Ascending aorta (tissue), 2 donors: ENCODE measurements at regions not wholly inside any gene's neighbourhood (a gene's known extent, or its start where the extent isn't known, plus 50 kb on each side); places are given as distances from the start of the nearest gene placed in this dataset.

Source experiments
- DNase-seq, 2 donors: peaks; one replicate each; pipeline ENCODE4 v3.0.0-alpha.2; 2019; ENCODE audit warnings: low spot score in 2 of 2
- H3K27ac ChIP-seq, 2 donors: fragments of 200-600 bp; sonication (generic); one replicate each; pipeline ENCODE4 v1.5.1; 2016 to 2017; ENCODE audit warnings: mild to moderate bottlenecking in 1 of 2
- H3K27me3 ChIP-seq: fragments of 200-600 bp; sonication (generic); one replicate; pipeline ENCODE4 v1.5.1; 2017
- H3K36me3 ChIP-seq, 2 donors: fragments of 200-600 bp; sonication (generic); one replicate each; pipeline ENCODE4 v1.5.1; 2016
- H3K4me1 ChIP-seq, 2 donors: fragments of 200-600 bp; sonication (generic); one replicate each; pipeline ENCODE4 v1.5.1; 2016 to 2017; ENCODE audit warnings: mild to moderate bottlenecking in 1 of 2
- H3K4me3 ChIP-seq, 2 donors: fragments of 200-600 bp; sonication (generic); one replicate each; pipeline ENCODE4 v1.5.1; 2016 to 2017; ENCODE audit warnings: mild to moderate bottlenecking in 1 of 2
- H3K9me3 ChIP-seq, 2 donors: fragments of 200-600 bp; sonication (generic); one replicate each; pipeline ENCODE4 v1.5.1; 2016
- intact Hi-C: fragments of 100-400 bp; cut with DNase I; formaldehyde crosslinking; loops from one replicate; pipeline ENCODE4 v1.15.1; 2023
- TF ChIP-seq, protein P1 (sequence below), 3 experiments: fragments of 200-600 bp in 2 of 3; fragments of 450-650 bp in 1 of 3; sonication (generic) in 2 of 3; IDR thresholded peaks; one replicate each; pipeline ENCODE4 v1.5.1; 2016 to 2019; ENCODE audit warnings: antibody characterized with exemption in 3 of 3, mild to moderate bottlenecking in 1 of 3, moderate library complexity in 1 of 3

DNA sequence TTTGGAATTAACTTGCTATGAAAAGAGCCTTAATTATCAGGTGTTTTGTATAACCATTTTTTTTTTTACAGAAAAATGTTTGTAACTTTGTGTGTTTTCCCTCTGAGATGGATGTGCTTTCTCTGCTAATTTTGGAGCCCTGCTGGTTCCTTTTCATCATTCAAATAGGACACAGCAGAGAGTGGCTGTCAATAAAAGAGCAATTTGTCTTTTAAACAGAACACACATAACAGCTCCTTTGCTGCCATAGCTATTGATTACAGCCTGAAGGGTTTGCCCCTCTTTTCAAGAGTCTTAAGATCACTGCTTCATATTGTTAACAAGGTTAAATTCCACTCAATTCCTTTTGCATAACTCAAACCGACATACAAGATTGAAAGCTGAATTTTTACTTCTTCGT lies 187.2 kb upstream of the MBL2 start:
- Histone ChIP-seq H3K27ac (no peak overlapping the region), H3K4me1 (no peaks in the 10 kb centered on the region), H3K27me3 (no peaks in the 10 kb centered on the region), H3K9me3 (no peaks in the 10 kb centered on the region), H3K4me3 (no peak overlapping the region), H3K36me3 (no peaks in the 10 kb centered on the region)
- intact Hi-C loops = no loop called here
- DNase-seq = no peak
- TF ChIP-seq, protein P1, sequence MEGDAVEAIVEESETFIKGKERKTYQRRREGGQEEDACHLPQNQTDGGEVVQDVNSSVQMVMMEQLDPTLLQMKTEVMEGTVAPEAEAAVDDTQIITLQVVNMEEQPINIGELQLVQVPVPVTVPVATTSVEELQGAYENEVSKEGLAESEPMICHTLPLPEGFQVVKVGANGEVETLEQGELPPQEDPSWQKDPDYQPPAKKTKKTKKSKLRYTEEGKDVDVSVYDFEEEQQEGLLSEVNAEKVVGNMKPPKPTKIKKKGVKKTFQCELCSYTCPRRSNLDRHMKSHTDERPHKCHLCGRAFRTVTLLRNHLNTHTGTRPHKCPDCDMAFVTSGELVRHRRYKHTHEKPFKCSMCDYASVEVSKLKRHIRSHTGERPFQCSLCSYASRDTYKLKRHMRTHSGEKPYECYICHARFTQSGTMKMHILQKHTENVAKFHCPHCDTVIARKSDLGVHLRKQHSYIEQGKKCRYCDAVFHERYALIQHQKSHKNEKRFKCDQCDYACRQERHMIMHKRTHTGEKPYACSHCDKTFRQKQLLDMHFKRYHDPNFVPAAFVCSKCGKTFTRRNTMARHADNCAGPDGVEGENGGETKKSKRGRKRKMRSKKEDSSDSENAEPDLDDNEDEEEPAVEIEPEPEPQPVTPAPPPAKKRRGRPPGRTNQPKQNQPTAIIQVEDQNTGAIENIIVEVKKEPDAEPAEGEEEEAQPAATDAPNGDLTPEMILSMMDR (IDR thresholded peaks at IDR 0.05) = no peak

DNA sequence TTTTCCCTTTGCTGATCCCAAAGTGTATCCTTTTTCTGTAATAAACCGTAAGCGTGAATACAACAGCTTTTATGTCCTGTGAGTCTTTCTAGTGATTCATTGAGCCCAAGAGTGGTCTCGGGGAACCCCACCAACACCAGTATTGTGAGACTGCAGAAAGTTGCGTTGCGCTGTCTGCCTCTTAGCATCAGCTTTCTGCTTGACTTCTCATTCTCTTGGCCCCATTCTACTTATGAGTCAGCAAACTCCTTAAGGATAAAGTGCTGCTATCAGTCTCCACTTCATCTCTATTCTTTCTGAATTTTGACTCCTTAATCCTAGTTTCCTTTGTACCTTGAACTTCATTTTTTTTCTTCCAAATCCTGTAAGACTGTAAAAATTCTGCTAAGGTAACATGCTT lies 184.3 kb upstream of the MBL2 start:
- H3K9me3 ChIP-seq = no peaks in the 10 kb centered on the region
- no peaks in the 10 kb centered on the region for H3K4me1 ChIP-seq
- TF ChIP-seq, protein P1 (IDR thresholded peaks at IDR 0.05) = no peak
- H3K27ac ChIP-seq = no peak overlapping the region
- no peak overlapping the region for H3K4me3 ChIP-seq
- no peaks in the 10 kb centered on the region for H3K36me3 ChIP-seq
- no peaks in the 10 kb centered on the region for H3K27me3 ChIP-seq
- no peak for DNase-seq
- intact Hi-C loops = no loop called here

DNA sequence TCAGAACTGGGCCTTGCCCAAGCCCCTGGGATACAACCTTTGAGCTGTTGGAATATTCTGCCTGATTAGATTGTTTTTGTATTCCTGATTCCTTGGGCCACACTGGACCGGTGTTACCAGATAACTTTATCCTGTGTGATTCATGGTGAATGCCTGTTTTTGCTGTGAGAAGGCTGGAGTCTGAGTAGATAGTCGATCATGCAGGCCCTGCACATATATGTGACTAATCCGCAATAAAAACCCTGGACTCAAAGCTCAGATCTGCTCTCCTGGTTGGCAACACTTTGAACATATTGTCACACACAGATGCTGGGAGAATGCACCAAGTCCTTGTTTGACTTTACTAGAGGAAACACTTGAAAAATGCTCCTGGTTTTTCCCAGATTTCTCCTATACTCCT lies 183.9 kb upstream of the MBL2 start:
- no peaks in the 10 kb centered on the region for H3K4me1 ChIP-seq
- no peak for DNase-seq
- intact Hi-C loops = no loop called here
- H3K27ac ChIP-seq = no peak overlapping the region
- no peaks in the 10 kb centered on the region for H3K9me3 ChIP-seq
- H3K36me3 ChIP-seq = no peaks in the 10 kb centered on the region
- no peak overlapping the region for H3K4me3 ChIP-seq
- H3K27me3 ChIP-seq = no peaks in the 10 kb centered on the region
- TF ChIP-seq, protein P1 (IDR thresholded peaks at IDR 0.05) = no peak

DNA sequence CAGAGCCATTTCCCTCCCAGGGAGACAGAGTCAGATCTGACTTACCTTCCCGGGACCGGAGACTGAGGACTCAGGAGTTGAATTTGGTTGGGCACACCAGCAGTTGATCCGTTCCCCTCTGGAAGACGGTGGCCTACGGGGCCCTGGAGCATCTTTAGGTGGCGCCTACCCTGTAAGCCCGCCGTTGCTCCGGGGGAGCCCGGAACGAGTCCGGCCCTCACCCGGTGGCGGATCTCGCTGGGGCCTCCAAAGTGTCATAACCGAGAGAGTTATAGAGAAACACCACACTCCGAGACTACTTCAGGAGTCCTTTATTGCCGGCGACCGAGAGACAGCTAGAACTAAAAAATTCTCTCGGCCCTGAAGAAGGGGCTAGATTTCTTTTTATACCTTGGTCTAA lies 182.8 kb upstream of the MBL2 start:
- H3K27ac ChIP-seq = no peak overlapping the region
- TF ChIP-seq, protein P1 (IDR thresholded peaks at IDR 0.05) = no peak
- no peaks in the 10 kb centered on the region for H3K27me3 ChIP-seq
- H3K4me1 ChIP-seq = no peaks in the 10 kb centered on the region
- intact Hi-C loops = no loop called here
- H3K36me3 ChIP-seq = no peaks in the 10 kb centered on the region
- H3K4me3 ChIP-seq = no peak overlapping the region
- DNase-seq = no peak
- H3K9me3 ChIP-seq = no peaks in the 10 kb centered on the region

DNA sequence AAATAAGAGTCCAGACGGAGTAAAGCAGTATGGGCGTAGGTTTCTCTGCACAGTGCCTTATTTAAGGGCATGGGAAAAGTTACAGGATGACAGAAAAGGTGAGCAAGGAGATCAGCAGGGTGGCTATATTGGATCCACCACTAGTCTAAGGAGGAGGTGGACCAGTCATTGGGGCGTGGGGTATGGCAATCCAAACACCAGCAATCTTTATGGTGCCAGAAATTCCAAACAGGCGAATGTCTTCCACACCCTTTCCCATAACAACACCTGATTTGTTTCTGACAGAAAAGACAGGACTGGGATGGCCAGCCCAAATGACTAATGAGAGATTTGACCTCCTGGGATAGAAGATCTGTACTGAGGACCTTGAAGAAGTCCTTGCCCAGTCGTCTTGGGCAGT lies 181.8 kb upstream of the MBL2 start:
- no peak overlapping the region for H3K27ac ChIP-seq
- TF ChIP-seq, protein P1 (IDR thresholded peaks at IDR 0.05) = no peak
- H3K4me3 ChIP-seq = no peak overlapping the region
- no peaks in the 10 kb centered on the region for H3K4me1 ChIP-seq
- DNase-seq = no peak
- no peaks in the 10 kb centered on the region for H3K36me3 ChIP-seq
- H3K27me3 ChIP-seq = no peaks in the 10 kb centered on the region
- intact Hi-C loops = no loop called here
- H3K9me3 ChIP-seq = no peaks in the 10 kb centered on the region

DNA sequence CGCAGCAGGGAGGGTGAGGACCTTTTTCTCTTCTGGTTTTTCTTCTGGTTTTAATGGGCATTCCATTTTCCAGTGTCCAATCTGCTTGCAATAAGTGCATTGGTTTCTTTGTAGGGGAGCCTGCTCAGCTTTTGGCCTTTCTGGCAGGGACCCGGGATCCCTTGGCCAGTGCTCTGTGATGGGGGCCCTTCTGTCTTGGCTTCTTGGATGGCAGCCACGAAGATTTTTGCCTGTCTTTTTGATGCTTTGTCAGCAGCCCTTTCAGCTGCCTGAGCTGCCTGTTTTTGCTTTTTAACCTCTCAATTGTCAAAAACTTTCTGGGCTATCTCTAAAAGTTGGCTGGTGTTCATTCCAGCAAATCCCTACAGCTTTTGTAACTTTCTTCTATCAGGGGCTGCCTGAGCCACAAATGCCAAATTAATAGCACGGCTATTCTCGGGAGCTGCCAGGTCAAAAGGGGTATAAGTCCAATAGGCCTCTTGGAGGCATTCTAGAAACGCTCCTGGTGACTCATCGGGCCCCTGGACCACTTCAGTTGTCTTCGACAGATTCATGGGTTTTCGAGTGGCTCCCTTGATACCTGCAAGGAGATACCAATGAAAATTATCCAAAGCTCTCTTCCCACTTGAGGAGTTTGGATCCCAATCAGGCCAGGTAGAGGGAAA lies 179.9 kb upstream of the MBL2 start:
- no peak for DNase-seq
- intact Hi-C loops = no loop called here
- TF ChIP-seq, protein P1 (IDR thresholded peaks at IDR 0.05) = no peak
- no peaks in the 10 kb centered on the region for H3K9me3 ChIP-seq
- H3K4me3 ChIP-seq = no peak overlapping the region
- H3K4me1 ChIP-seq = no peaks in the 10 kb centered on the region
- H3K27me3 ChIP-seq = no peaks in the 10 kb centered on the region
- H3K27ac ChIP-seq = no peak overlapping the region
- H3K36me3 ChIP-seq = no peaks in the 10 kb centered on the region
